HUDEP-2 (cell line): ENCODE measurements at regions not wholly inside any gene's neighbourhood (a gene's known extent, or its start where the extent isn't known, plus 50 kb on each side); places are given as distances from the start of the nearest gene placed in this dataset.
A peak's percentile ranks its signal among the peaks of the same experiment; 100 is the strongest.
"Not testable (repeated sequence)": the region's sequence is repeated elsewhere in the genome, so short reads cannot be mapped to it uniquely, and the experiment has no call there.

ENCODE experiments used
- DNase-seq, 76 experiments: peaks; one replicate each; lab custom pipeline; 2025; ENCODE audit not compliant: unreplicated experiment in 76 of 76; lab: John Stamatoyannopoulos, UW

DNA sequence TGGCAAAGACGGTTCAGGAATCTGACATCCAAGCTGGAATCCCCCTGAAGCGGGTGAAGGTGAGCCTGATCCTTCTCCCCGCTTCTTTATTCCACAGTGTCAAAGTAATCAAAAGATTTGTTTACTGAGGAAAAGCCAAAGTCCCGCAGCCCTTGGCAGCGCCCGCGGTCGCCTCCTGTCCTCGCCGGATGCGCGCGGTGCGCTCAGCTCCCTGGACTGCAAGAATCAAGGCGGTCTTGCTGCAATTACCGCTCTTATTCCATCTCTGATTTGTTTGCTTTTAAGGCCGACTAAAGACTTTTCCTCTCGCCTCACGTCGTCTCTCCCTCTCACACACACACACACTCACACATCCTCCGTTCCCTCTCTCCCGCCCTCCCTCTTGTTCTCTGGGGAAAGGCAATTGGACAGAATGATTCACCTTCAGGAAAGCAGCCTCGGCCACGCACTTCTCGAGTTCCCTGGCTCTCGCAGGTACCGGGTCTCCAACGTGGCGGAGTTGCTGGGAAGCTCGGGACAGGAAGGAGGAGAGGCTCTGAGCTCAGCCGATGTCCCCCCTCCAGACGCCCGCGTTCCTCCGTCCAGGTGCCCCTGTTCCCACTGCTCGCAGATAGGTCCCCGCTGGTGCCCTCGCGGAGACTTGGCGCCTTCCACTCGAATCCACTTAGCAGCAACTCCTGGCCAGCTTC is 68.6 kb upstream of the USP15 start:
- peak in 5 of 76 experiments; percentile 3 to 9 (median 7) for DNase-seq

- peak in 73 of 76 experiments; percentile 3 to 88 (median 57) for DNase-seq
These were observed 67.9 kb upstream of the USP15 start for GRCh38 chr12:62192180-62192902.

DNA sequence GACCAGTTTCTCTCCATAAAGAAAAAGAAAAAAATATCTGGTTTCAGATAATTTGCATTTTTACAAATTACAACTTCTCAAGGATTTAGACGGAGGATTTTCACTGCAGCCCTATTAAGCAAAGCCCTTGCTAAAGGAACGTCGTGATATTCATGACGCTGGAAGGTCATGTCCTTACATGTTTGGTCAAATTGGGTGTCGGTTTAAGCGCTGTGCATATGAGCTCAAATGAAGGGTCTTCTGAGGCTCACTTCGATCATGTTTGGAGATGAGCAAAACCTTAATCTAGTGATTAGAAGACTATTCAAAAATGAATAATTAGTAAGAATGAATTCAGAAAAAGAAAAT is 67.3 kb upstream of the USP15 start:
- DNase-seq: peak in 1 of 76 experiments; percentile 40

DNA sequence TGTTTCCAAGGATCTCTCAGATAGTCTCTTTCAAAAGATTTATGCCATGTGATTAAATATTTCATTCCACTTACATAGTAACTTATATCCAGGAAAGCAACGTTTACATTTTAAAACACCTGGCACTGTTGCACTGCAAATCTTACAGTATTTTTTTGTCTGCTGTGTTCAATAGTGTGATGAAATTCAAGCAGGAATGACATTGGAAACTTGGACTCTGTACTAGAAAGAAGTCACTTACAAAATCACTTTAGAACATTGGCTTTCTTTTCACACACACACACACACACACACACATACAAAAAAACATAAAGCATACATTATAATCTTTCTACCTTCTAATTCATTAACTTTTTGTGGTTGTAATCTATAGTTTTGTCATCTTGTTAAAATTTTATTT is 66.2 kb upstream of the USP15 start:
- no peak for DNase-seq

DNA sequence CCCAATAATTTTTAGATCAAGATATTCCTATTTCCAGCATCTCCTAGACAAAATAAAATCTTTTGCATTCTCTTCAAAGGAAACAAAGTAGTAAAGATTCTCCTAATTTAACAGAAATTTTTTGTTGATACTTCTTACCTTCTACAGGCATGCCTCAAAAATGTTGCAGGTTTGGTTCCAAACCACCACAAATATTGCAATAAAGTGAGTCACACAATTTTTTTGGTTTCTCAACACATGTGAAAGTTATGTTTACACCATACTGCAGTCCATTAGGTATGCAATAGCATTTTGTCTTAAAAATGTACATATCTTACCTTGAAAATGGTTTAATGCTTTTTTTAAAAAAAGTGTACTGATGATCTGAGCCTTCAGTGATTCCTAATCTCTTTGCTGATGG is 65.6 kb upstream of the USP15 start:
- DNase-seq: no peak

DNA sequence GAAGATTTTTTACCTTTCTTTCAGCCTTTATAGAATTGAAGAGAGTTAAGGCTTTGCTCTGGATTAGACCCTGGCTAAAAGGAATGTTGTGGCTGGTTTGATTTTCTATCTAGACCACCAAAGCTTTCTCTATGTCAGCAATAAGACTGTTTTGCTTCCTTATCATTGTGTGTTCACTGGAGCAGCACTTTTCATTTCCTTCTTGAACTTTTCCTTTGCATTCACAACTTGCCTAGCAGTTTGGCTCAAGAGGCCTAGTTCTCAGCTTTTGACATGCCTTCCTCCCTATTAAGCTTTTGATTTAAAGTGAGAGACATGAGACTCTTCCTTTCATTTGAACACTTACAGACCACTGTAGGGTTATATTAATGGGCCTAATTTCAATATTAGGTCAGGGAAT is 64.1 kb upstream of the USP15 start:
- no peak for DNase-seq

GRCh38 chr12:62202861-62203260 is 57.3 kb upstream of the USP15 start:
- not testable (repeated sequence) for DNase-seq

GRCh38 chr12:62205346-62205745 is 54.9 kb upstream of the USP15 start:
- DNase-seq: no peak

- DNase-seq: no peak
These were observed 53.0 kb upstream of the USP15 start for GRCh38 chr12:62207248-62207647.
